EL (cell line): ENCODE measurements at regions not wholly inside any gene's neighbourhood (a gene's known extent, or its start where the extent isn't known, plus 50 kb on each side); places are given as distances from the start of the nearest gene placed in this dataset.
"Not testable (repeated sequence)": the region's sequence is repeated elsewhere in the genome, so short reads cannot be mapped to it uniquely, and the experiment has no call there.

Source experiments
- DNase-seq: peaks from one replicate; pipeline ENCODE4 v3.0.0-alpha.2; 2016

- no peak for DNase-seq
These were observed 416.2 kb upstream of the TPK1 start for GRCh38 chr7:145252031-145252430.

DNA sequence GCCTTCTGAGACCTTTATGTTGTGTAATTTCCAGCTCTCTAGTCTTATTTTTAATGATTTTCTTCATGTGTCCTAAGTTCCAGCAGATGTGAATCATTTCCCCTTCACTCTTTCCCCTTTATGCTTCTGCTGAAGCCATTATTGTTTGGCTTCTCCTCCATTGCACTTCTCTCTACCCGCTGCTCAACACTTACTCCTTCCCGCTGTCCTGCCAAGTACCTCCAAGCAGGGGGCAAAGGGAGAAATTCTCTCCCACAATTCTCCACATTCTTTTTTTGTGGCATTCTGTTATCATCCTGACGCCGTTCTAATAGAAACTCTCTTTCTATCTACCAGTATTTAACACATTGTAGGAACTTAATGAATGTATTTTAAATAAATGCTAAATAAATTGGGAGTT lies 388.9 kb upstream of the TPK1 start:
- DNase-seq = no peak

- no peak for DNase-seq
These were observed 383.6 kb upstream of the TPK1 start for GRCh38 chr7:145219461-145219860.

GRCh38 chr7:145216866-145217265 lies 381.0 kb upstream of the TPK1 start:
- DNase-seq = no peak

GRCh38 chr7:145212050-145212449 lies 376.2 kb upstream of the TPK1 start:
- DNase-seq = no peak

DNA sequence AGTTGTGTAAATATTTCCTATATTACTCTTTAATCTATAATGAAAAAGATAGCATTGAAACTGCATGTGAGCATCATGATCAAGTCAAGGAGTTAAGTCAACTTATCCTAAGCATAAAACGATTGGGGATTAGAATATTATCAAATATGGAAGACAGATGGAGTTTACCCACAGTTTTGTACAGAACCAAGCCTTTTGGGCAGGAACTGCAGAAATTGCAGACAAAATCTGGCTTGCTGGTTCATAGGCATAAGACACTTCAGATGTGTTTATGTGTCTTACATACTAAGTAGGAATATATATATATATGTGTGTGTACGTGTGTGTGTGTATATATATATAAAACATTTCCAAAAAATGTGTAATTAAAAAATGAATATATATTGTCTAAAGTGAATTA lies 375.4 kb upstream of the TPK1 start:
- DNase-seq = no peak

DNA sequence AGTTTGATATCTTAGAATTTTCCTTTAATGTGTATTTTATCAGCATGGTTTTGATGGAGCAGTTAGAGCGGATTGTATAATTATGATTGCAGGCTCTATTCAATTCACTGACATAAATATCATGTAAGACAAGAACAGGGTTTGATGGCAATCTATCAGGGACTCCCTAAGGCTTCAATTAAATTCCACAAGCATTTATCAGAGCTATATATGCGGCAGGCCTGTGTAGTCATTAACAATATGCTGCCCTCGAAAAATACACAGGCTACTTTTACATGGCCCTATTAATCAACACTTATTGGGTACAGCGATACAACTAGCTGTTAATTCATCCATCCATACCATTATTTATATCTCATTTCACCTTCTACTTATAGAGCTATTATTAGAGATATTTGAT lies 358.1 kb upstream of the TPK1 start:
- DNase-seq = no peak

GRCh38 chr7:145184956-145185355 lies 349.1 kb upstream of the TPK1 start:
- DNase-seq = no peak

GRCh38 chr7:145183069-145183468 lies 347.2 kb upstream of the TPK1 start:
- DNase-seq = no peak

DNA sequence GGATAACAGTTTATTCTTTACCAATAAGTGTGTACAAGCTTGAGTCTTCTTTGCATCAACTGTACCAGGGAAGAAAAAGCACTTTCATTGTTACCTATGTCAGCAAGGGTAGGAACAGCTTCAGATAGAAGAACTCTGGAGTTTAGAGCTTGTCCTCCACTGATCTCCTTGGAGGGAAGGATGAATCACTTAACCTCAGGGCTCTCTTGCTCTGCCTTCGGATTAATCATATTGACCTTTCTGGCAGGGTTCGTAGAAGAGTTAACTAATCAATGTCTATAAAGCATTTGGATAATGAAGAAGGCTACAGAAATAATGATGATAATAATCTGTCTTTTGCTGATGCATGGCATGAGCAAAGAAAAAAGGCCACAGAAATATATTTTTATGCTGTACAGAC lies 339.5 kb upstream of the TPK1 start:
- DNase-seq = no peak

- DNase-seq = no peak
These were observed 334.1 kb upstream of the TPK1 start for GRCh38 chr7:145169908-145170307.

DNA sequence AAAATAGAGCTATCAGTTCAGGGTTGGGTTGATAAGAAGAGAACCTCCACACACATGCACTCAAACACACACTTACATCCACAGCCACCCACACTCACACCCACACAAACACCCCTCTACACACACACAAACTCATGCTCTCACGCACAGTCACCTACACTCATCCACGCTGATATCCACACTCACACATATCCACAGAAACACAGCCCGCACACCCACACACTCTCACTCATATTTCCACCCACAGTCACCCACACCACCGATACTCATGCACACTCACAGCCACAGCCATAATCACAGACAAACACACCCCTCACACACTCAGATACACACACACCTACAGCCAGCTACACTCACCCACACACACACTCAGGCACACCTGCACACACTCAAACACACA lies 333.0 kb upstream of the TPK1 start:
- DNase-seq = no peak

- no peak for DNase-seq
These were observed 332.6 kb upstream of the TPK1 start for GRCh38 chr7:145168427-145168826.

DNA sequence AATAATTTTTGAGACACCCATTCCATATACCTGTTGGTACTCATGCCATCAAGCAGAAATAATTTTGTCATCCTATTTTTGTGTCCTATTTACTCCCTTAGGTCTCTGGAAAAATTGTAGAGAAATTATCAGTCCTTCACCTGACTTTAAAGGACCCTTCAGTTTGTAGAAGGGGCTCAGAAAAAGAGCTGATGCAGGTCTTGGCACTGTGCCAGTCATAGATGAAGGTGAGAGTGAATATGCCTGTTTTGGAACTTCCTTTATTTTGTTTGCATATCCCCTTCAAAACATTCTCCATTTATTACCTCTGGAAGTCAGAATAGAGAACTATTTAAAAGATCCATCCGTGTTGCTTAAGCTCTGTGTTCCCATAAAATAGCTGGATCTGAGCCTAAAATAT lies 321.0 kb upstream of the TPK1 start:
- no peak for DNase-seq

- no peak for DNase-seq
These were observed 316.7 kb upstream of the TPK1 start for GRCh38 chr7:145152589-145152988.

- DNase-seq = no peak
These were observed 315.8 kb upstream of the TPK1 start for GRCh38 chr7:145151676-145152075.

DNA sequence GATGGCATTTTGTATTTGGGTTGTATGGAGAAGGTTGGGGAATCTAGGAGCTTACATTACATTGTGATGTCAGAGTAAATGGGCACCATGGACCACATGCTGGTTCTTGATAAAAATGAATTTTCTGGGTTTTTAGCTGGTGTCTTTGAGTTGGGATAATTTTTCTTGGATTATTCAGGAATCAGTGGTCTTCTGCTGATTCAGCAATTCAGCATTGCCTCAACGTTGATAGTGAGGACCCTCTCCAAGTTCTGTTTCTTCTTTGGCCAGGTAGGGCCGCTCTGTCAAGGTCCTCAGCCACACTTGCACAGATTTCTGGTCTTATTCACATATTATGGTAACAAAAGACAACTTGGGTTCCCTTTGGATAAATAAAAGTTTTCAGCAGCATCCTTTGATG lies 312.0 kb upstream of the TPK1 start:
- DNase-seq = no peak

DNA sequence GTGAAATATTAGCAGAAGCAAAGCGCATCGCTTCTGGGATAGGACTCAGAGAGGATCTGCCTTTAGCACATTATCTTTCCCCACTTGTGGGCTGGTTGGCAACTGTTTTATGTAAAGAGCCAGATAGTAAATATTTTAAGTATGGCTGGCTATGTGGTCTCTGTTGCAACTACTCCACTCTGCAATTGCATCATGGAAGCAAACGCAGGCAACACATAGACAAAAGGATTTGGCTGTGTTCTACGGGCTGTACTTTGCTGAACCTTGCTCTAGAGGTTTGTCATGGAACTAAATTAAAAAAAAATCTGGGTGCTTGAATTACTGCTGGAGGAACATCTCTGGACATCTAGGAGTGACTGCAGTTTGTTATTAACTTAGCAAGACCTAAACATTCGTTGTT lies 307.8 kb upstream of the TPK1 start:
- no peak for DNase-seq

- DNase-seq = no peak
These were observed 298.5 kb upstream of the TPK1 start for GRCh38 chr7:145134377-145134776.

- no peak for DNase-seq
These were observed 287.6 kb upstream of the TPK1 start for GRCh38 chr7:145123502-145123901.

- DNase-seq = no peak
These were observed 270.1 kb upstream of the TPK1 start for GRCh38 chr7:145106001-145106400.

- DNase-seq = no peak
These were observed 269.7 kb upstream of the TPK1 start for GRCh38 chr7:145105561-145105960.

DNA sequence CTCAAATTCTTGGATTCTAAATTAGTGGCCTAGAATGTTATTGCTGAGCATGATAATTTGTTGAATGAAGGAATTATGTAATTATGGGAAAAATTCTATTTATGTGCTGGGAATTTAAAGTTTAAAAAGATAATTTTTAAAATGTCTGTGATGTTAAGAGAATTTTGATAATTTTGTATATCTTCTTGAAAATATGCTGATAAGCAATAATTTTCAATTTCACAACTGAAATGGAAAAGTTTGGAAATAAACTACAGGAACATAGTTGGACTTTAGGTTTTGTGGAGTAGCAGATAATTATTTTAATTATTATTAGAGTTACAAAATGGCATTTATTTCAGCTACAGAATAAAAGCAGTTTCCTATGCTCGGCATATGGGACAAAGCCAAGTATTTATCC lies 268.5 kb upstream of the TPK1 start:
- no peak for DNase-seq

- not testable (repeated sequence) for DNase-seq
These were observed 266.3 kb upstream of the TPK1 start for GRCh38 chr7:145102199-145102598.

- no peak for DNase-seq
These were observed 256.9 kb upstream of the TPK1 start for GRCh38 chr7:145092766-145093165.

DNA sequence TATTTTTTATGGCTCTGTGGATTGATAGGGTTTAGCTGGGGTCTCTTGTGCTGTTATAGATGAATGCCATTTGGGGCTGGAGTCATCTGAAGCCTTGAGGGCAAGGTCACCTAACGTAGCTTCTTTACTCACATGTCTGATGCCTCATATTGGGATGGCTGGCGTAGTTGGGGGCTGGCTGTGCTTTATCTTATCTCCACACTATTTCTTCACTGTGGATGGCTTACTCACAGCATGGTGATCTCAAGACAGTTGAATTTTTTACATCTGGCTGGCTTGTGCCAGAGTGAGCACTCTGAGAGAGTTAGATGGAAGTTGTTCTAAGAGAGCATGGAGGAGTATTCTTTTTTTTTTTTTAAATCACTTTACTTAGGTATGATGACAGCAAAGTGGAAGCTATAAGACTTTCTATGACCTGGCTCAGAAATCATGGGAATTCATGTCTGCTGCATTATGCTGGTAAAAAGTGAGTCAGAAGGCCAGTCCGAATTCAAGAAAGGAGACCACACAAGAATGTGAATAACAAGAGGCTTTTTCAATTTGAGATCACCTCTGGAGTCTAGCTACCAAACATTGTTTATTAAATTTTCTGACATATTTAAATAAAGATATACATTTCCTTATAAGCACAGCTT lies 252.4 kb upstream of the TPK1 start:
- DNase-seq = no peak
